BLaER1 treated with 17β-estradiol and CSF1 and Interleukin-3, amounts not matched to agents 10 nM and 100 nM (cell line): ENCODE measurements at regions not wholly inside any gene's neighbourhood (a gene's known extent, or its start where the extent isn't known, plus 50 kb on each side); places are given as distances from the start of the nearest gene placed in this dataset.

Experiments used
- H3K27ac ChIP-seq, 11 experiments: shearing (Covaris generic); formaldehyde crosslinking; 2 replicates each; pipeline ENCODE4 v1.8.1; 2022
- H3K27me3 ChIP-seq, 11 experiments: shearing (Covaris generic); formaldehyde crosslinking; 2 replicates each; pipeline ENCODE4 v1.8.1; 2022
- H3K36me3 ChIP-seq, 11 experiments: shearing (Covaris generic); formaldehyde crosslinking; 2 replicates each; pipeline ENCODE4 v1.8.1; 2022
- H3K4me1 ChIP-seq, 10 experiments: shearing (Covaris generic); formaldehyde crosslinking; 2 replicates each; pipeline ENCODE4 v1.8.1; 2022
- H3K4me2 ChIP-seq, 11 experiments: shearing (Covaris generic); formaldehyde crosslinking; 2 replicates each; pipeline ENCODE4 v1.8.1; 2022
- H3K4me3 ChIP-seq, 10 experiments: shearing (Covaris generic); formaldehyde crosslinking; 2 replicates each; pipeline ENCODE4 v1.8.1; 2022
- H3K9ac ChIP-seq, 11 experiments: shearing (Covaris generic); formaldehyde crosslinking; 2 replicates each; pipeline ENCODE4 v1.8.1; 2022
- H3K9me3 ChIP-seq, 11 experiments: shearing (Covaris generic); formaldehyde crosslinking; replicated peaks in 1 of 11; 2 replicates each; pipeline ENCODE4 v1.8.1; 2022
- H4K20me1 ChIP-seq, 11 experiments: shearing (Covaris generic); formaldehyde crosslinking; 2 replicates each; pipeline ENCODE4 v1.8.1; 2022
- Cebpa-rat ChIP-seq, 11 experiments: shearing (Covaris generic); IDR thresholded peaks; 2 replicates each; pipeline ENCODE4 v1.8.1; 2022

GRCh38 chr18:53947092-53947640 lies 277.3 kb downstream of the MBD2 start:
- Histone ChIP-seq H3K4me2 (no peak overlapping the region), H3K4me3 (no peak overlapping the region), H3K4me1 (peaks cover 0 to 1% (median 0%) of the 10 kb centered on the region in 10 experiments; a peak in 2 of 20 replicates), H3K36me3 (no peaks in the 10 kb centered on the region), H3K27me3 (no peaks in the 10 kb centered on the region), H3K9me3 (peaks cover 30 to 33% (median 32%) of the 10 kb centered on the region in 11 experiments), H3K27ac (no peak overlapping the region), H3K9ac (no peak overlapping the region), H4K20me1 (no peaks in the 10 kb centered on the region)
- no peak for TF ChIP-seq Cebpa-rat (IDR thresholded peaks at IDR 0.05)

GRCh38 chr18:53946594-53946993 lies 277.9 kb downstream of the MBD2 start:
- peaks cover 30 to 39% (median 36%) of the 10 kb centered on the region in 11 experiments for H3K9me3 ChIP-seq
- peaks cover 0 to 7% (median 0%) of the 10 kb centered on the region in 10 experiments; a peak in 4 of 20 replicates for H3K4me1 ChIP-seq
- TF ChIP-seq Cebpa-rat (IDR thresholded peaks at IDR 0.05) = no peak
- no peaks in the 10 kb centered on the region for H3K36me3 ChIP-seq
- no peaks in the 10 kb centered on the region for H3K27me3 ChIP-seq
- no peak overlapping the region for H3K4me2 ChIP-seq
- no peaks in the 10 kb centered on the region for H4K20me1 ChIP-seq
- H3K4me3 ChIP-seq = no peak overlapping the region
- H3K27ac ChIP-seq = no peak overlapping the region
- H3K9ac ChIP-seq = no peak overlapping the region

- Histone ChIP-seq H3K27ac (no peak overlapping the region), H3K4me3 (no peak overlapping the region), H3K4me2 (no peak overlapping the region), H3K4me1 (peaks cover 0 to 8% (median 0%) of the 10 kb centered on the region in 10 experiments; a peak in 4 of 20 replicates), H3K9ac (no peak overlapping the region), H4K20me1 (no peaks in the 10 kb centered on the region), H3K9me3 (peaks cover 30 to 45% (median 37%) of the 10 kb centered on the region in 11 experiments), H3K27me3 (no peaks in the 10 kb centered on the region), H3K36me3 (no peaks in the 10 kb centered on the region)
- TF ChIP-seq Cebpa-rat (IDR thresholded peaks at IDR 0.05) = no peak
Observed at GRCh38 chr18:53944721-53945120, 279.7 kb downstream of the MBD2 start.

- no peaks in the 10 kb centered on the region for H3K27me3 ChIP-seq
- H3K9me3 ChIP-seq = peaks cover 30 to 45% (median 37%) of the 10 kb centered on the region in 11 experiments
- peaks cover 0 to 13% (median 0%) of the 10 kb centered on the region in 10 experiments; a peak in 4 of 20 replicates for H3K4me1 ChIP-seq
- no peaks in the 10 kb centered on the region for H4K20me1 ChIP-seq
- no peak overlapping the region for H3K9ac ChIP-seq
- no peak overlapping the region for H3K27ac ChIP-seq
- no peak for TF ChIP-seq Cebpa-rat (IDR thresholded peaks at IDR 0.05)
- no peak overlapping the region for H3K4me3 ChIP-seq
- no peak overlapping the region for H3K4me2 ChIP-seq
- no peaks in the 10 kb centered on the region for H3K36me3 ChIP-seq
Observed at GRCh38 chr18:53943326-53943860, 281.1 kb downstream of the MBD2 start.

- Histone ChIP-seq H3K9ac (no peak overlapping the region), H3K9me3 (peaks cover 30 to 45% (median 37%) of the 10 kb centered on the region in 11 experiments), H3K36me3 (no peaks in the 10 kb centered on the region), H3K4me2 (peak overlapping the region in 2 of 11 experiments; percentile 28 to 33; a peak in 4 of 22 replicates), H3K27me3 (no peaks in the 10 kb centered on the region), H3K4me1 (peaks cover 0 to 29% (median 0%) of the 10 kb centered on the region in 10 experiments; a peak in 6 of 20 replicates), H3K27ac (no peak overlapping the region; a peak in 1 of 22 replicates), H3K4me3 (no peak overlapping the region), H4K20me1 (no peaks in the 10 kb centered on the region)
- TF ChIP-seq Cebpa-rat (IDR thresholded peaks at IDR 0.05) = no peak
Observed at GRCh38 chr18:53941601-53942338, 282.7 kb downstream of the MBD2 start.

GRCh38 chr18:53937037-53937436 lies 287.4 kb downstream of the MBD2 start:
- Histone ChIP-seq H3K9ac (peak overlapping the region in 3 of 11 experiments; percentile 13 to 76 (median 67); a peak in 5 of 22 replicates), H3K4me2 (peak overlapping the region in 4 of 11 experiments; percentile 1 to 72 (median 54); a peak in 6 of 22 replicates), H4K20me1 (no peaks in the 10 kb centered on the region), H3K27ac (peak overlapping the region in 5 of 11 experiments; percentile 43 to 94 (median 83); a peak in 9 of 22 replicates), H3K4me3 (no peak overlapping the region), H3K4me1 (peaks cover 0 to 57% (median 0%) of the 10 kb centered on the region in 10 experiments; a peak in 6 of 20 replicates), H3K9me3 (peaks cover 0 to 11% (median 4%) of the 10 kb centered on the region in 11 experiments; a peak in 14 of 22 replicates), H3K36me3 (no peaks in the 10 kb centered on the region), H3K27me3 (no peaks in the 10 kb centered on the region)
- no peak for TF ChIP-seq Cebpa-rat (IDR thresholded peaks at IDR 0.05)

- no peak for TF ChIP-seq Cebpa-rat (IDR thresholded peaks at IDR 0.05)
- Histone ChIP-seq H3K9me3 (0 out of 22 replicates have a peak, but pooled peaks cover 0 to under 1% (median 0%) of the 10 kb centered on the region in 11 experiments), H3K9ac (no peak overlapping the region), H3K4me2 (peak overlapping the region in 2 of 11 experiments; percentile 60 to 72; a peak in 4 of 22 replicates), H3K27me3 (no peaks in the 10 kb centered on the region), H4K20me1 (no peaks in the 10 kb centered on the region), H3K36me3 (no peaks in the 10 kb centered on the region), H3K4me1 (peaks cover 0 to 50% (median 0%) of the 10 kb centered on the region in 10 experiments; a peak in 6 of 20 replicates), H3K4me3 (no peak overlapping the region), H3K27ac (peak overlapping the region in 4 of 11 experiments; percentile 65 to 94 (median 88); a peak in 7 of 22 replicates)
Observed at GRCh38 chr18:53935803-53936202, 288.7 kb downstream of the MBD2 start.

- Histone ChIP-seq H3K4me2 (peak overlapping the region in 2 of 11 experiments; percentile 60 to 72; a peak in 4 of 22 replicates), H3K9ac (no peak overlapping the region), H4K20me1 (no peaks in the 10 kb centered on the region), H3K4me1 (peaks cover 0 to 50% (median 0%) of the 10 kb centered on the region in 10 experiments; a peak in 6 of 20 replicates), H3K36me3 (no peaks in the 10 kb centered on the region), H3K27me3 (no peaks in the 10 kb centered on the region), H3K27ac (peak overlapping the region in 3 of 11 experiments; percentile 83 to 94 (median 93); a peak in 5 of 22 replicates), H3K9me3 (no peaks in the 10 kb centered on the region), H3K4me3 (no peak overlapping the region)
- no peak for TF ChIP-seq Cebpa-rat (IDR thresholded peaks at IDR 0.05)
Observed at GRCh38 chr18:53935399-53935798, 289.1 kb downstream of the MBD2 start.
